T-helper 2 cell treated with Interferon-gamma antibody and Interleukin-4, amounts not matched to agents 5 μg/mL and 100 μg/mL, for 36 hours (primary cell): ENCODE measurements at regions not wholly inside any gene's neighbourhood (a gene's known extent, or its start where the extent isn't known, plus 50 kb on each side); places are given as distances from the start of the nearest gene placed in this dataset.

Experiments
- DNase-seq: peaks from one replicate; pipeline ENCODE4 v3.0.0; 2021; ENCODE audit warnings: low spot score
- H3K27ac Mint-ChIP-seq: one replicate; pipeline ENCODE4 v1.8.0; 2021; ENCODE audit warnings: mild to moderate bottlenecking, mixed read lengths
- H3K27me3 Mint-ChIP-seq: one replicate; pipeline ENCODE4 v1.8.0; 2021; ENCODE audit warnings: low read depth, mixed read lengths
- H3K36me3 Mint-ChIP-seq: one replicate; pipeline ENCODE4 v1.8.0; 2021; ENCODE audit warnings: low read depth, mixed read lengths
- H3K4me1 Mint-ChIP-seq: one replicate; pipeline ENCODE4 v1.8.0; 2021; ENCODE audit warnings: low read depth, mixed read lengths
- H3K4me3 Mint-ChIP-seq: one replicate; pipeline ENCODE4 v1.8.0; 2022; ENCODE audit warnings: mild to moderate bottlenecking, moderate library complexity, mixed read lengths
- H3K9me3 Mint-ChIP-seq: one replicate; pipeline ENCODE4 v1.8.0; 2021; ENCODE audit warnings: mixed read lengths

DNA sequence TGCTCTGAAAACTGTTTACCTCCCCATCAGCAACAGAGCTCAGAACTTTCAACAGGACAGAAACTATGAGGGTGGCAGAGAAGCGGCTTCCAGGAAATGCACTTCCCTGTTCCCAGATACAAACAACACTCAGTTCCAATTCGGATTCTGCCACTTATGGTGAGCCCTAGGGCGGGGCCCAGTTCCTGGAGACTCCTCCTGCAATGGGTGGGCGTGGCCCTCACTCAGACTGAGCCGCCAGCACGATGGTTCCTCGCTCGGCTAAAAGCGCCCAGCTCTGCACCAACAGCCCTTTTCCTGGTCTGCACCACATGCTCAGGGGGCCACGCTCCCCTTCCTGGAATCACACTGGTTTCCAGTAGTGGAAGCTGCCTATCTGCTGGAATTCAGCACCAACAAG is 314.1 kb downstream of the CTTN start:
- no peak overlapping the region for H3K4me3 Mint-ChIP-seq
- peaks cover 6% of the 10 kb centered on the region for H3K27me3 Mint-ChIP-seq
- H3K9me3 Mint-ChIP-seq: no peaks in the 10 kb centered on the region
- DNase-seq: no peak
- no peaks in the 10 kb centered on the region for H3K36me3 Mint-ChIP-seq
- no peak overlapping the region for H3K27ac Mint-ChIP-seq
- peaks cover 3% of the 10 kb centered on the region for H3K4me1 Mint-ChIP-seq

GRCh38 chr11:70713086-70713835 is 314.9 kb downstream of the CTTN start:
- no peak for DNase-seq
- H3K27ac Mint-ChIP-seq: no peak overlapping the region
- H3K36me3 Mint-ChIP-seq: no peaks in the 10 kb centered on the region
- H3K9me3 Mint-ChIP-seq: no peaks in the 10 kb centered on the region
- H3K4me1 Mint-ChIP-seq: peaks cover 5% of the 10 kb centered on the region
- peaks cover 6% of the 10 kb centered on the region for H3K27me3 Mint-ChIP-seq
- H3K4me3 Mint-ChIP-seq: no peak overlapping the region

DNA sequence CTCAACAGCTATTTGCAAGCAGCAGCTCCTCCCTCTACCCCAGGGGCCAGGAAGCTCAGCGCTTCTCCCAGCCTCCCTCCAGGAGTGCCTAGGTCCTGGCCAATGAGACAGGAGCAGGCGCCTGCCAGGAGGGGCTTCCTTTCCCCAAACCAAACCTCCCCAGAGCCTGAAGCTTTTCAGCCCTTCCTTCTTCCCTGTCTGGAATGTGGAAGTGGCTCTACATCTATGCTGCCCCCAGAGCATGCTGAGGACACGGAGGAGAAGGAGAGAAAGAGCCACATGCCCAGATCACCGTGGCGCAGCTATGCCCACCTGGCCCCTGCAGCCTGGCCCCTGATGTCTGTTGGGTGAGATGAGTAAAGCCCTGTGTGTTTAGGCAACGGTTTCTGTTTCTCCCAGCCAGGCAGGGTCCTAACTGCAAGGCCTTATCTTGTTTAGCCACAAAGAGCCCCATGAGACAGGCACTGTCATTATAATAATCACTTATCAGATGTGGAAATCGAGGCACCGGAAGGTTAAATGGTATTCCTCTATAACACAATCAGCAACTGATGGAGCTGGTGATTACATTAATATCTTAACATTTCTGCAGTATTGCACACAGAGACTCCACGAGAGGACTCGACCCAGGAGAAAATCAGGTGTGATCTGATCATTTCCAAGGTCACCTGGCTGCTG is 315.8 kb downstream of the CTTN start:
- Mint-ChIP-seq H3K36me3 (no peaks in the 10 kb centered on the region), H3K4me1 (peaks cover 5% of the 10 kb centered on the region), H3K9me3 (no peaks in the 10 kb centered on the region), H3K27ac (no peak overlapping the region), H3K27me3 (peaks cover 6% of the 10 kb centered on the region), H3K4me3 (no peak overlapping the region)
- no peak for DNase-seq

GRCh38 chr11:70715166-70715951 is 317.0 kb downstream of the CTTN start:
- H3K27me3 Mint-ChIP-seq: peaks cover 6% of the 10 kb centered on the region
- no peaks in the 10 kb centered on the region for H3K9me3 Mint-ChIP-seq
- no peak overlapping the region for H3K27ac Mint-ChIP-seq
- no peak for DNase-seq
- H3K4me3 Mint-ChIP-seq: no peak overlapping the region
- no peaks in the 10 kb centered on the region for H3K36me3 Mint-ChIP-seq
- H3K4me1 Mint-ChIP-seq: peaks cover 5% of the 10 kb centered on the region

- Mint-ChIP-seq H3K4me1 (peaks cover 5% of the 10 kb centered on the region), H3K27me3 (peaks cover 6% of the 10 kb centered on the region), H3K36me3 (no peaks in the 10 kb centered on the region), H3K9me3 (no peaks in the 10 kb centered on the region), H3K4me3 (no peak overlapping the region), H3K27ac (no peak overlapping the region)
- DNase-seq: no peak
These were observed 317.9 kb downstream of the CTTN start for GRCh38 chr11:70716216-70716615.

DNA sequence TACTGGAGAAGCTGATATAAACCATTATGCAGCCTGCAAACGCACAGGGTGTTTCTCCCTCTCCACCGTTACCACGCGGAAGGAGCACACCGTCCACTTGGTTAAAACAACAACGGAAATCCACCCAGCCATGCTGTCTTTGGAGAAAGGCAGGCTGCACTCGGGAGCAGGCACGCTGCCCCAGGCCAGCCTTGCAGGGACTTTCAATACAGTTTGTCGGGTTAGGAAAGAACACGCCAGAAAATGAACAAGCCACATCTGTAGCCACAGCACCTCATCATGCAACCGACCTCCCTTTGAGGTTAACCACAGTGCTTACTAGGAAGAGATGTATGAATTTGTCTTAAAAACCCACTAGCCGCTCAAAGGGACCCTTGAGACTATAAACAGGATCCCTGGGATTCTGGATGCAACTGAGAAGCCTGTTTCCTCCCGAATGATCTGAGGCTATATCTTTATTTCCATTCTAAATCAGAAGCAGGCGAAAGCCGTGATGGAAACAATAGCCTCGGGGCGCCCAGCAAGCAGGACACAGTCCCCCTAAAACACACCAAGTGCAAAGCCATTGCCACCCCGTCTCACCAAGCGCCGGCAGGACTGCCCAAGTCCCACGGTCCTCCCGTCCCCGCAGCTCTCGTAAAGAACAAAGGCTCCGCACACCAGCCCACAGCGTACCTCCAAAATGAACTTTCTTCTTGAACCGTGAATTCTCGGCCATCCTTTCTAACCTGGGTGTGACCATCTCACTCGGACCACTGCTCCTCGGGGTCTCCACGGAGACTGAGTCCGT is 318.9 kb downstream of the CTTN start:
- Mint-ChIP-seq H3K36me3 (no peaks in the 10 kb centered on the region), H3K4me3 (no peak overlapping the region), H3K27ac (no peak overlapping the region), H3K4me1 (peaks cover 5% of the 10 kb centered on the region), H3K27me3 (peaks cover 5% of the 10 kb centered on the region), H3K9me3 (no peaks in the 10 kb centered on the region)
- no peak for DNase-seq

DNA sequence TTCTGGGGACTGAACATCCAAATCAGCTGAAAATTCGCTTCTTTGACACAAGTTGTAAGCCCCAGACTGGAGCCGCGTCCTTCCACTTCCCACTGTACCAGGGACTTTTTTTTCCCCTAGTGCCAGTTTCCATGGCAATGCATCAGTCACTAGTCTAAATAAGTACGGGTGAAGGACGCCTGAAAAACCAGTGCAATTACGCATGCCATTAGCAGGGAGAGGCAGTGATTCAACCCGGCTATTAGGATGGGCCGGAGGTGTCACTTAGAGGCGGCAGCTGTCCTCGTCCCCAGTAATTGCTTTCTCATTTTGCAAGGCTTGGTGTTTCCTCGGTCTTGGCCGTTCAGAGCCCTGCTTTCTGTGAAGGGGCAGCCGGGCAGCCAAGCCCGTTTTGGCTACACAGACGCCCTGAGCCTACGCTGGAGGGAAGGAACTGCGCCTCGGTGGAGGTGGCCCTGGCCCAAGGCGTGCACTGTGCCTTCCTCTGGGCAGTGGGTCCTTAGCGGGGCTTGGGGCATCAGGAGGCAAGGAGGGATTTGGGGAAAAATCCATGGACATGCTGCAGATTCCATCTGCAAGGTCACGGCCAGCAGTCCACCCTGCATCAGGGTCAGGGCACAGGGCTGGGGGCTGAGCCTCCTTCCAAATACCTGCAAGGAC is 319.7 kb downstream of the CTTN start:
- peaks cover 5% of the 10 kb centered on the region for H3K4me1 Mint-ChIP-seq
- no peak for DNase-seq
- no peak overlapping the region for H3K4me3 Mint-ChIP-seq
- H3K27ac Mint-ChIP-seq: no peak overlapping the region
- H3K36me3 Mint-ChIP-seq: no peaks in the 10 kb centered on the region
- H3K9me3 Mint-ChIP-seq: no peaks in the 10 kb centered on the region
- H3K27me3 Mint-ChIP-seq: peaks cover 3% of the 10 kb centered on the region

DNA sequence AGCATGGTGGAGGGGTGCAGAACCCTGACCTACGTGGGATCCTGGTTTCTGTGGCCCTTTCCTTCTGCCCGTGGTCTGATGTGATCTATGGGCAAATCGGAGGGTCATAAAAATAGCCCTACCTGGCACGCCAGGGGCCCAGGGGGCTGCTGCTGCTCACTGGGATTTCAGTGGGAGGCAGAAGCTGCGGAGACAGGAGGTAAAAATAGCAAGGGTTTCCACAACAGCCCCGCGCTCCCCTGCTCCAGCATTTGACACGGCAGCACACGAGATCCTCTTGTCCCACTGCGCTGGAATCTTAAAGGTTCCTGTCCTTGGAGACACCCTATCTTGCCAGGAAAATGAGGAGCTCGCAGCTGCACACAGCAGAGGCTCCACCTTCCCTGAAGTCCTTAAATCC is 321.2 kb downstream of the CTTN start:
- no peak for DNase-seq
- no peak overlapping the region for H3K27ac Mint-ChIP-seq
- peaks cover 3% of the 10 kb centered on the region for H3K27me3 Mint-ChIP-seq
- H3K9me3 Mint-ChIP-seq: no peaks in the 10 kb centered on the region
- H3K4me1 Mint-ChIP-seq: peaks cover 5% of the 10 kb centered on the region
- no peak overlapping the region for H3K4me3 Mint-ChIP-seq
- no peaks in the 10 kb centered on the region for H3K36me3 Mint-ChIP-seq

DNA sequence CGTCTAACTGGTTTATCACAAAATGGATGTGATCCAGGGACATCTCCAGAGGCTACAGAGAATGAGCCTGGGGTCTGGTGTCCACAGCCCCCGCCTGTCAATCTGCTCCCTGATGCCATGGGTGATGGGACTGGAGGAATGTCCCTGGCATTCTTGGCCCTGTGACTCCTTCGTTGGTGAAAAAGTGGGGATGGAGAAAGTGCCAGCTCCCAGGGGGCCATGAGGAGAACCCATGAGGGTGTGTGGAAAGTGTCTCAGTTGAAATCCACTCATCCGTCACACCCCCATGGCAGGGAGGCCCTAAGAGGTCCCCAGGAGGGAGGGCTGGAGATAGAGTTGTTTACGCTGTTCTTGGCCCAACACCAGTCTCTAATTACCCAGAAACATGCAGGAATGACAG is 322.0 kb downstream of the CTTN start:
- peaks cover 5% of the 10 kb centered on the region for H3K4me1 Mint-ChIP-seq
- no peaks in the 10 kb centered on the region for H3K36me3 Mint-ChIP-seq
- no peak overlapping the region for H3K27ac Mint-ChIP-seq
- no peak overlapping the region for H3K4me3 Mint-ChIP-seq
- H3K27me3 Mint-ChIP-seq: peaks cover 3% of the 10 kb centered on the region
- H3K9me3 Mint-ChIP-seq: no peaks in the 10 kb centered on the region
- DNase-seq: no peak

GRCh38 chr11:70721006-70721405 is 322.7 kb downstream of the CTTN start:
- Mint-ChIP-seq H3K4me3 (no peak overlapping the region), H3K27me3 (peaks cover 3% of the 10 kb centered on the region), H3K27ac (no peak overlapping the region), H3K4me1 (peaks cover 5% of the 10 kb centered on the region), H3K9me3 (no peaks in the 10 kb centered on the region), H3K36me3 (no peaks in the 10 kb centered on the region)
- no peak for DNase-seq

DNA sequence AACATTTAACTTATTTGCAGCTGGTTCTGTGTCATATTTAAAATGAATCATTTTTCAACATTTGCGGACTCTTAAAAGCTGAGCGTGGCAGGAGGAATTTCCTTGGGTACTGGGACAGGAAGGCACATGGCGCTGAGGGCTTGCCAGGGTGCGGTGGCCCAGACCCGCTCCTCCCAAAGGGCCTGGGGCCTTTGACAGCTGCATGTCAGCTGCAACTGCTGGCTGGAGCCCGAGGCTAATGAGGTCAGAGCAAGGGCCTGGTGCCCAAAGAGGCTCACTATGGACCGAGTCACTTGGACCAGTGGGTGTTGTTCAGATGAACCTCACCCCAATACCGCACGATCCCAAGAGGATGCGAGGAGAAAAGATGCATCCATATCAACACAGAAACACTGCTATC is 326.9 kb downstream of the CTTN start:
- Mint-ChIP-seq H3K27me3 (no peaks in the 10 kb centered on the region), H3K36me3 (no peaks in the 10 kb centered on the region), H3K9me3 (no peaks in the 10 kb centered on the region), H3K4me3 (no peak overlapping the region), H3K4me1 (no peaks in the 10 kb centered on the region), H3K27ac (no peak overlapping the region)
- no peak for DNase-seq

- Mint-ChIP-seq H3K4me3 (no peak overlapping the region), H3K9me3 (no peaks in the 10 kb centered on the region), H3K36me3 (no peaks in the 10 kb centered on the region), H3K4me1 (no peaks in the 10 kb centered on the region), H3K27me3 (no peaks in the 10 kb centered on the region), H3K27ac (no peak overlapping the region)
- DNase-seq: no peak
These were observed 327.4 kb downstream of the CTTN start for GRCh38 chr11:70725739-70726138.

- DNase-seq: no peak
- H3K36me3 Mint-ChIP-seq: no peaks in the 10 kb centered on the region
- H3K4me3 Mint-ChIP-seq: no peak overlapping the region
- H3K9me3 Mint-ChIP-seq: no peaks in the 10 kb centered on the region
- H3K27ac Mint-ChIP-seq: no peak overlapping the region
- no peaks in the 10 kb centered on the region for H3K4me1 Mint-ChIP-seq
- H3K27me3 Mint-ChIP-seq: no peaks in the 10 kb centered on the region
These were observed 328.7 kb downstream of the CTTN start for GRCh38 chr11:70727021-70727420.
